H1 (cell line): ENCODE measurements at regions not wholly inside any gene's neighbourhood (a gene's known extent, or its start where the extent isn't known, plus 50 kb on each side); places are given as distances from the start of the nearest gene placed in this dataset.

Experiments used
- CTCF ChIA-PET: fragments of 300-600 bp; sonication (Branson Sonifier 250); formaldehyde crosslinking; loops from one replicate; lab custom pipeline; 2021; ENCODE audit not compliant: partially characterized antibody; lab: Charles Lee
- POLR2A ChIA-PET: fragments of 300-600 bp; sonication (Branson Sonifier 250); formaldehyde crosslinking; loops from one replicate; lab custom pipeline; 2021; ENCODE audit warnings: inconsistent platforms; ENCODE audit not compliant: partially characterized antibody; lab: Charles Lee
- DNase-seq, 2 experiments: peaks; one replicate each; pipeline versions ENCODE4 v3.0.0 to v3.0.0-alpha.2; 2010 to 2022; ENCODE audit warnings: low spot score in 2 of 2, low read depth in 1 of 2, mixed read lengths in 1 of 2
- FAIRE-seq: peaks from 2 replicates; lab custom pipeline; 2011; peaks lifted over from hg19 to GRCh38; lab: Jason Lieb, UNC
- H2AFZ ChIP-seq: 2 replicates; pipeline ENCODE4 v1.8.1; 2012; ENCODE audit warnings: low read length, inconsistent platforms
- H2AK5ac ChIP-seq: 2 replicates; pipeline ENCODE4 v1.6.1; 2013; ENCODE audit warnings: low read depth, low read length
- H2BK120ac ChIP-seq: replicated peaks from 2 replicates; pipeline ENCODE3; 2013; ENCODE audit warnings: low read depth, low read length, inconsistent platforms
- H2BK12ac ChIP-seq: 2 replicates; pipeline ENCODE4 v1.6.1; 2013; ENCODE audit warnings: low read depth, low read length
- H2BK15ac ChIP-seq: 2 replicates; pipeline ENCODE4 v1.6.1; 2013; ENCODE audit warnings: low read length
- H2BK20ac ChIP-seq: 2 replicates; pipeline ENCODE4 v1.6.1; 2013; ENCODE audit warnings: low read length
- H2BK5ac ChIP-seq: 2 replicates; pipeline ENCODE4 v1.6.1; 2013; ENCODE audit warnings: low read depth, low read length
- H3K14ac ChIP-seq: 2 replicates; pipeline ENCODE4 v1.6.1; 2013; ENCODE audit warnings: inconsistent platforms; ENCODE audit not compliant: insufficient read length
- H3K18ac ChIP-seq: 2 replicates; pipeline ENCODE4 v1.6.1; 2013; ENCODE audit warnings: low read length; ENCODE audit errors: extremely low read depth
- H3K23ac ChIP-seq: 2 replicates; pipeline ENCODE4 v1.6.1; 2013; ENCODE audit warnings: inconsistent platforms; ENCODE audit not compliant: insufficient read length
- H3K23me2 ChIP-seq: 2 replicates; pipeline ENCODE4 v1.6.1; 2013; ENCODE audit warnings: low read depth, low read length
- H3K27ac ChIP-seq: 2 replicates; pipeline ENCODE4 v1.6.1; 2011; ENCODE audit warnings: low read depth, low read length, inconsistent platforms
- H3K27me3 ChIP-seq, 4 experiments: replicated peaks in 1 of 4; 1 replicate in 1 of 4; 2 replicates in 3 of 4; pipeline versions ENCODE4 v1.6.1 to v1.8.1; 2011 to 2013; ENCODE audit warnings: low read length in 3 of 4, mild to moderate bottlenecking in 3 of 4, inconsistent platforms in 2 of 4, mixed read lengths in 2 of 4, moderate library complexity in 1 of 4; ENCODE audit not compliant: control insufficient read depth in 3 of 4, insufficient read depth in 3 of 4; ENCODE audit errors: extremely low read depth in 1 of 4
- H3K36me3 ChIP-seq, 4 experiments: 2 replicates each; pipeline versions ENCODE4 v1.6.1 to v1.8.1; 2011 to 2013; ENCODE audit warnings: mild to moderate bottlenecking in 4 of 4, low read length in 3 of 4, moderate library complexity in 2 of 4, control low read depth in 1 of 4, inconsistent platforms in 1 of 4; ENCODE audit not compliant: insufficient read depth in 4 of 4, control insufficient read depth in 2 of 4
- H3K4ac ChIP-seq: replicated peaks from 2 replicates; pipeline ENCODE3; 2013; ENCODE audit warnings: low read length, low read depth, mixed read lengths, inconsistent platforms; ENCODE audit not compliant: insufficient read length
- H3K4me1 ChIP-seq, 4 experiments: replicated peaks in 1 of 4; 1 replicate in 1 of 4; 2 replicates in 3 of 4; pipeline versions ENCODE4 v1.6.1 to v1.8.1; 2011 to 2013; ENCODE audit warnings: low read length in 3 of 4, inconsistent platforms in 2 of 4, mixed read lengths in 1 of 4; ENCODE audit not compliant: insufficient read depth in 4 of 4, control insufficient read depth in 3 of 4
- H3K4me2 ChIP-seq, 2 experiments: 2 replicates each; pipeline versions ENCODE4 v1.6.1 to v1.8.1; 2011 to 2013; ENCODE audit warnings: low read depth in 2 of 2, low read length in 2 of 2, control low read depth in 1 of 2, inconsistent platforms in 1 of 2, mild to moderate bottlenecking in 1 of 2; ENCODE audit not compliant: insufficient read depth in 1 of 2
- H3K4me3 ChIP-seq, 4 experiments: fragments of 200-600, 300-600 bp in 1 of 4; sonication (generic), shearing (Covaris generic), sonication (Bioruptor Twin) in 1 of 4; 2 replicates each; pipeline versions ENCODE4 v1.5.1 to v1.8.1; 2011 to 2016; ENCODE audit warnings: low read length in 4 of 4, low read depth in 3 of 4, control low read depth in 2 of 4, inconsistent platforms in 2 of 4, mild to moderate bottlenecking in 2 of 4, mixed read lengths in 1 of 4, moderate library complexity in 1 of 4; ENCODE audit not compliant: insufficient read depth in 2 of 4; ENCODE audit errors: extremely low read depth in 1 of 4
- H3K56ac ChIP-seq: replicated peaks from 2 replicates; pipeline ENCODE3; 2013; ENCODE audit warnings: low read depth, mild to moderate bottlenecking, mixed read lengths, low read length, inconsistent platforms; ENCODE audit not compliant: insufficient read length
- H3K79me1 ChIP-seq: 2 replicates; pipeline ENCODE4 v1.6.1; 2013; ENCODE audit warnings: low read depth, low read length, control low read depth
- H3K79me2 ChIP-seq, 2 experiments: 2 replicates each; pipeline versions ENCODE4 v1.6.1 to v1.8.1; 2012 to 2013; ENCODE audit warnings: low read length in 2 of 2, mild to moderate bottlenecking in 2 of 2, inconsistent platforms in 1 of 2; ENCODE audit not compliant: insufficient read depth in 2 of 2, control insufficient read depth in 1 of 2
- H3K9ac ChIP-seq, 4 experiments: replicated peaks in 1 of 4; 1 replicate in 1 of 4; 2 replicates in 3 of 4; pipeline versions ENCODE4 v1.6.1 to v1.8.1; 2011 to 2013; ENCODE audit warnings: low read depth in 3 of 4, low read length in 3 of 4, control low read depth in 2 of 4, mild to moderate bottlenecking in 2 of 4, moderate library complexity in 2 of 4, inconsistent platforms in 1 of 4; ENCODE audit errors: extremely low read depth in 1 of 4
- H3K9me3 ChIP-seq, 2 experiments: 2 replicates each; pipeline versions ENCODE4 v1.6.1 to v1.8.1; 2012 to 2013; ENCODE audit warnings: mild to moderate bottlenecking in 2 of 2, moderate library complexity in 2 of 2, control low read depth in 1 of 2, inconsistent platforms in 1 of 2, low read depth in 1 of 2, low read length in 1 of 2, mixed read lengths in 1 of 2; ENCODE audit not compliant: insufficient read depth in 2 of 2
- H4K20me1 ChIP-seq, 2 experiments: replicated peaks in 1 of 2; 2 replicates each; pipeline versions ENCODE3 to v1.8.1; 2011 to 2013; ENCODE audit warnings: inconsistent platforms in 2 of 2, low read length in 2 of 2, mild to moderate bottlenecking in 1 of 2; ENCODE audit not compliant: insufficient read depth in 2 of 2, control insufficient read depth in 1 of 2
- H4K5ac ChIP-seq: 2 replicates; pipeline ENCODE4 v1.6.1; 2013; ENCODE audit warnings: low read length, low read depth, mixed read lengths, inconsistent platforms; ENCODE audit not compliant: insufficient read length
- H4K8ac ChIP-seq: 2 replicates; pipeline ENCODE4 v1.8.0; 2013; ENCODE audit warnings: mild to moderate bottlenecking, moderate library complexity, low read length, inconsistent platforms; ENCODE audit not compliant: insufficient read depth; ENCODE audit errors: extremely low read depth
- H4K91ac ChIP-seq: replicated peaks from 2 replicates; pipeline ENCODE3; 2013; ENCODE audit warnings: low read length, mixed read lengths, inconsistent platforms; ENCODE audit not compliant: insufficient read length
- CREB1 ChIP-seq: IDR thresholded peaks from 2 replicates; pipeline ENCODE4 v1.6.1; 2012; ENCODE audit warnings: inconsistent platforms
- SAP30 ChIP-seq: fragments of 300-600 bp; sonication (generic); IDR thresholded peaks from 2 replicates; pipeline ENCODE4 v1.7.1; 2012; ENCODE audit warnings: low read length, moderate library complexity, mild to moderate bottlenecking, inconsistent platforms; ENCODE audit not compliant: insufficient read depth, insufficient replicate concordance
- WGBS, 2 experiments: shearing (Covaris generic) in 1 of 2; methylation state at CpG; one replicate each; pipeline versions ENCODE4 v1.1.6 to v1.1.7; 2013 to 2015; ENCODE audit warnings: low lambda C conversion rate in 2 of 2, mixed read lengths in 2 of 2, inconsistent platforms in 1 of 2, low coverage in 1 of 2, missing lambda C conversion rate in 1 of 2; ENCODE audit not compliant: insufficient replicate concordance in 2 of 2, insufficient coverage in 1 of 2, insufficient read length in 1 of 2; ENCODE audit errors: extremely low coverage in 1 of 2, missing lambda C conversion rate in 1 of 2; 5-methylcytosine and 5-hydroxymethylcytosine counted together

GRCh38 chr2:176772816-176773215 is 439.8 kb upstream of the HNRNPA3 start:
- TF ChIP-seq CREB1 (no peak), SAP30 (no peak)
- Histone ChIP-seq H3K23ac (no peak overlapping the region), H3K79me1 (no peaks in the 10 kb centered on the region), H4K8ac (no peak overlapping the region), H3K27ac (no peak overlapping the region), H3K36me3 (peaks cover 0 to 4% (median 0%) of the 10 kb centered on the region in 4 experiments; a peak in 1 of 8 replicates), H3K79me2 (no peaks in the 10 kb centered on the region), H3K56ac (no peak overlapping the region), H3K4me1 (no peaks in the 10 kb centered on the region), H4K20me1 (no peaks in the 10 kb centered on the region), H2BK5ac (no peak overlapping the region), H3K4me3 (no peak overlapping the region), H2AFZ (no peak overlapping the region), H3K4ac (no peak overlapping the region), H4K91ac (no peak overlapping the region), H3K23me2 (no peaks in the 10 kb centered on the region), H3K14ac (no peak overlapping the region), H3K4me2 (no peak overlapping the region), H3K27me3 (no peaks in the 10 kb centered on the region), H2BK120ac (no peak overlapping the region), H3K9me3 (peaks cover 28 to 36% of the 10 kb centered on the region in 2 experiments), H3K18ac (no peak overlapping the region), H2BK15ac (no peak overlapping the region), H2AK5ac (no peak overlapping the region), H2BK12ac (no peak overlapping the region), H2BK20ac (no peak overlapping the region), H3K9ac (no peak overlapping the region), H4K5ac (no peak overlapping the region)
- DNase-seq: no peak
- ChIA-PET POLR2A (no interaction called here), CTCF (no interaction called here)
- FAIRE-seq: no peak
- WGBS, 2 experiments: 92% methylated on average over 2 of the region's 2 CpGs; no CpG with 5 or more reads in 1 of the 2 experiments
